Stimulated activated CD8-positive, alpha-beta memory T cell treated with anti-CD3 and anti-CD28 coated beads, Interleukin-12 subunit alpha, Interleukin-12 subunit beta, amount 100 ng/mL, for 1 hour (primary cell): ENCODE measurements at regions not wholly inside any gene's neighbourhood (a gene's known extent, or its start where the extent isn't known, plus 50 kb on each side); places are given as distances from the start of the nearest gene placed in this dataset.

Experiments used
- DNase-seq: peaks from one replicate; pipeline ENCODE4 v3.0.0-alpha.2; 2020; ENCODE audit warnings: low read depth

GRCh38 chr10:117424883-117425649 lies 49.8 kb upstream of the PDZD8 start:
- DNase-seq: no peak
